GM12801 (cell line): ENCODE measurements at regions not wholly inside any gene's neighbourhood (a gene's known extent, or its start where the extent isn't known, plus 50 kb on each side); places are given as distances from the start of the nearest gene placed in this dataset.

Source experiments
- TF ChIP-seq, protein P1 (sequence below): IDR thresholded peaks from one replicate; pipeline ENCODE4 v1.5.1; 2011; ENCODE audit warnings: control low read depth; ENCODE audit not compliant: insufficient read length; ENCODE audit errors: extremely low read depth

DNA sequence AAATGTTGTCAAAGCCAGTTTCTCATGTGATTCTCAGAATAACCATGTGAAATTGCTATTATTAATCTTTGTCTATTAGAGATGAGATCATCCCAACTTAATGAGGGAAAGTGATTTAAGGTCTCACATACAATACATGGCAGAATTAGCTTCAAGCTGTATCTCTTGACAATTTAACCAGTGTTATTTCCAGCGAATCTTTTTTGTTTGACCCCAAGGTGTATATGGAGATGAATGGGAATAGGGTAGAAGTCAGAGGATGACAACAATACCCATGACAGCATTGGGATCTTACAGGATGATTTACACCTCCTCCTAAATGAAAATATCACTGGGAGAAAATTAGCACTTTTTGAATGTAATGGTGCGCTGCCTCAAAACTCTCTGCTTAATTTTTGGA is 290.8 kb upstream of the LUZP2 start:
- TF ChIP-seq, protein P1, sequence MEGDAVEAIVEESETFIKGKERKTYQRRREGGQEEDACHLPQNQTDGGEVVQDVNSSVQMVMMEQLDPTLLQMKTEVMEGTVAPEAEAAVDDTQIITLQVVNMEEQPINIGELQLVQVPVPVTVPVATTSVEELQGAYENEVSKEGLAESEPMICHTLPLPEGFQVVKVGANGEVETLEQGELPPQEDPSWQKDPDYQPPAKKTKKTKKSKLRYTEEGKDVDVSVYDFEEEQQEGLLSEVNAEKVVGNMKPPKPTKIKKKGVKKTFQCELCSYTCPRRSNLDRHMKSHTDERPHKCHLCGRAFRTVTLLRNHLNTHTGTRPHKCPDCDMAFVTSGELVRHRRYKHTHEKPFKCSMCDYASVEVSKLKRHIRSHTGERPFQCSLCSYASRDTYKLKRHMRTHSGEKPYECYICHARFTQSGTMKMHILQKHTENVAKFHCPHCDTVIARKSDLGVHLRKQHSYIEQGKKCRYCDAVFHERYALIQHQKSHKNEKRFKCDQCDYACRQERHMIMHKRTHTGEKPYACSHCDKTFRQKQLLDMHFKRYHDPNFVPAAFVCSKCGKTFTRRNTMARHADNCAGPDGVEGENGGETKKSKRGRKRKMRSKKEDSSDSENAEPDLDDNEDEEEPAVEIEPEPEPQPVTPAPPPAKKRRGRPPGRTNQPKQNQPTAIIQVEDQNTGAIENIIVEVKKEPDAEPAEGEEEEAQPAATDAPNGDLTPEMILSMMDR: no peak

DNA sequence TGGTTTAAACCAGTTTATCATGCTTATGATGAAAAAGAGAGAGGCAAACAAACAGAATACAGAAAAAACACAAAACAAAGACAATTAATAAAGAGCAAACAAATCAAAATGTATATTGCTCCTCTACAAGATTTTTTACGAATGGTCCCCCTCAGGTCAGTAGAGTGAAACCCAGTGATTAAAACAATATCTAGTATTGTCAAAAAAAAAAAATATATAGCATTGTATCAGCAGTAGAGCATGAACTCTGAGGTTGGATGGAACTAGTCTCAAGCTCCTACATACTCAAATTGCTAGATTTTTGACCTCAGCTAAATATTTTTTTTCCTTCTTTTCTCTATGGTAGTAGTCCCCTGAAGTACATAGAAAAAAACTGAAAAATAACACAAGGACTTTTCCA is 290.3 kb upstream of the LUZP2 start:
- TF ChIP-seq, protein P1: no peak

DNA sequence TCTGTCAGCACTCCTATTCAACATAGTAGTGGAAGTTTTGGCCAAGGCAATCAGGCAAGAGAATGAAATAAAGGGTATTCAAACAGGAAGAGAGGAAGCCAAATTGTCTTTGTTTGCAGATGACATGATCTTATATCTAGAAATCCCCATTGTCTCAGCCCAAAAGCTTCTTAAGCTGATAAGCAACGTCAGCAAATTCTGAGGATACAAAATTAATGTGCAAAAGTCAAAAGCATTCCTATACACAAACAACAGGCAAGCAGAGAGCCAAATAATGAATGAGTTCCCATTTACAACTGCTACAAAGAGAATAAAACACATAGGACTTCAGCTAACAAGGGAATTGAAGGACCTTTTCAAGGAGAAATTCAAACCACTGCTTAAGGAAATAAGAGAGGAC is 280.4 kb upstream of the LUZP2 start:
- TF ChIP-seq, protein P1: no peak

DNA sequence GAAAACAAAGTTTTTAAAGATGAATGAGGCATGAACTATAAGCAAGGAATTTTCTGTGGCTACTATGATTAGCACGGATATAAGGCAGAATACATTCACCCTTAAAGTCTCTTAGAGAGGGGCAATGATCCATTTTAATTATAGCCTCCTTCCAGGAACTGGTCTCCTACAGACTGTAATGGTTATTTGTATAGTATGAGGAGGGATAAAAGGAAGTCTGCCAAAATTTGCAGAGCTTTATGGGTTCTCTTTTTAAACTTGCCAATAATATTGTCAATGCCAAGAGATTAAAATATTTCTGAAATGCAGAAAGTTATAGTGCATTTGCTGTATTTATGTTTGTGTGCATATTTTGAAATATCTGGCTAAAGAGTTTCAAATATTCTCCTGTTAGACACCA is 271.4 kb upstream of the LUZP2 start:
- TF ChIP-seq, protein P1: no peak

DNA sequence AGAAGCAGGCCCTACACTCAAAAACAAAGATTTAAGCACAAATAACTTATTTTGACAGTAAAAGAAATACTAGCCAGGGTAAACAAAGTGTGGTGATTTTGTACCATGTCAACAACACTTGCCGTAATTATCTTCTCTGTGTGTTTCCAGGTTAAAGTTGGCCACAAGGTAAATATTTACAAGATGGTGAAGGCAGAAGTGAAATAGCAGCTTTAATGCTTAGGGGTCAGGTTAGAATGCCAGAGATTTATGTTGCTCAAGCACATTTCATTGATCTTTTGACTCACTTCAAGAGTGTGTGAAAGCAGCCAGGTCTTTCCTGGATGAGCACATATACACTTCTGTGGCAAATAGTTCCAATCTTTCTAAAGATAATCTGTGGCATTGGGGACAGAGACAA is 270.2 kb upstream of the LUZP2 start:
- TF ChIP-seq, protein P1: no peak

DNA sequence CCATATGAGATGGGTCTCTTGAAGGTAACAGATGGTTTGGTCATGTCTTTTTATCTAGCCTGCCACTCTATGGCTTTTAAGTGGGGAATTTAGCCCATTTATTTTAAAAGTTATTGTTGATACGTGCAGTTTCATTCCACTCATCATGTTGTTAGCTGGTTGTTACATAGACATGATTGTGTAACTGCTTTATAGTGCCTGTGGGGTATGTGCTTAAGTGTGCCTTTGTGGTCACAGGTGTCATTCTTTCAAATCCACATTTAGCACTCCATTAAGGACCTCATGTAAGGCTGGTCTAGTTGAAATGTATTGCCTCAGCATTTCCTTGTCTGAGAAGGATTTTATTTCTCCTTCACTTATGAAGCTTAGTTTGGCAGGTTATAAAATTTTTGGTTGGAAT is 263.8 kb upstream of the LUZP2 start:
- TF ChIP-seq, protein P1: no peak

DNA sequence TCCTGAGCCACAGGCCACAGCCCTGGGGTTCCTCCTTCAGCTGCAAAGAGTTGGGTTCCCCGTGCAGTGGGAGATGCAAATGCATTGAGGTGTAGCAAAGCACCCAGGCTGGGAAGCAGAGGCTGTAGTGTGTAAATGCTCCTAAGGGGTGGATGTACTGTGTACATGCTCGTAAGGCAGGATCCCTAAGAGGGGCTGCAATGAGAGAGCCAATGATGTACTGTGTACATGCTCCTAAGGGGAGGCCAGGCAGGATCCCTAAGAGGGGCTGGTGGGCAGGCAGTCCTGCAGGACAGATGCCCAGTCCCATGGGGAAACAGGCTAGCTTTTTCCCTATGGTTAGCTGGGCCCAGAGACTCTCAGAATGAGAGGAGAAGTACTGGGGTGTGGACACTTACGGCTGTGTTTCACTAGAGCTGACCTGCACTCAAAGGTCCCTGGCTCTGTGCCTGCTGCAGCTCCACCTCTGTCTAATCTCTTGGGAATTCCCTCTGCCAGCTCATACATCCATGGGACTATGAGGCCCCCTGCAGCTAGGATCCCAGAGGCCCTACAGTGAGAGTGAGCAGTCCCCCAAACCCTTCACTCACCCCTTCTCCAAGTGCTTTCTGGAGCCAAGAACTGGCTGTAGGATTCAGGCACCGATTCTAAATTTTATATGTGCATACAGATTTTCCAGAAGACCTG is 261.9 kb upstream of the LUZP2 start:
- TF ChIP-seq, protein P1: no peak
